Caco-2 (cell line): ENCODE measurements at regions not wholly inside any gene's neighbourhood (a gene's known extent, or its start where the extent isn't known, plus 50 kb on each side); places are given as distances from the start of the nearest gene placed in this dataset.

Source experiments
- BruUV-seq: library from RNA; stranded (reverse); fragments of 400-500 nt; replicated peaks from 2 replicates; lab custom pipeline; 2021; lab: Mats Ljungman, UMichigan
- CTCF ChIA-PET: fragments of 300-600 bp; sonication (Branson Sonifier 250); formaldehyde crosslinking; loops from one replicate; lab custom pipeline; 2022; ENCODE audit warnings: antibody characterized with exemption; lab: Charles Lee
- POLR2A ChIA-PET: fragments of 300-600 bp; sonication (Branson Sonifier 250); formaldehyde crosslinking; loops from one replicate; lab custom pipeline; 2022; ENCODE audit warnings: antibody characterized with exemption; lab: Charles Lee
- DNase-seq, 2 experiments: peaks; one replicate each; pipeline versions ENCODE4 v3.0.0 to v3.0.0-alpha.2; 2020 to 2022
- H3K27me3 ChIP-seq: replicated peaks from 2 replicates; pipeline ENCODE4 v1.6.0; 2011; ENCODE audit warnings: low read length; ENCODE audit not compliant: control insufficient read depth, insufficient read depth
- H3K36me3 ChIP-seq: 2 replicates; pipeline ENCODE4 v1.5.1; 2011; ENCODE audit warnings: low read length; ENCODE audit not compliant: control insufficient read depth, insufficient read depth
- H3K4me1 ChIP-seq: fragments of 250-450 bp; sonication (Bioruptor Pico); 2 replicates; pipeline ENCODE4 v1.5.1; 2020; ENCODE audit warnings: mild to moderate bottlenecking
- H3K4me3 ChIP-seq: 2 replicates; pipeline ENCODE4 v1.5.1; 2011; ENCODE audit warnings: low read depth, mild to moderate bottlenecking, control low read depth, low read length
- H3K9me3 ChIP-seq: fragments of 250-450 bp; sonication (Bioruptor Pico); 2 replicates; pipeline ENCODE4 v1.5.1; 2020; ENCODE audit warnings: mild to moderate bottlenecking, moderate library complexity
- H3K27ac Mint-ChIP-seq: one replicate; pipeline ENCODE4 v1.8.0; 2022; ENCODE audit warnings: mixed read lengths; ENCODE audit not compliant: unreplicated experiment
- H3K27me3 Mint-ChIP-seq: one replicate; pipeline ENCODE4 v1.8.0; 2022; ENCODE audit warnings: mixed read lengths; ENCODE audit not compliant: insufficient read depth, unreplicated experiment
- H3K36me3 Mint-ChIP-seq: one replicate; pipeline ENCODE4 v1.8.0; 2022; ENCODE audit warnings: mild to moderate bottlenecking, mixed read lengths; ENCODE audit not compliant: insufficient read depth, unreplicated experiment
- H3K4me1 Mint-ChIP-seq: one replicate; pipeline ENCODE4 v1.8.0; 2022; ENCODE audit warnings: low read depth, mixed read lengths; ENCODE audit not compliant: unreplicated experiment
- H3K4me3 Mint-ChIP-seq: one replicate; pipeline ENCODE4 v1.8.0; 2022; ENCODE audit warnings: mild to moderate bottlenecking, moderate library complexity, mixed read lengths; ENCODE audit not compliant: unreplicated experiment
- H3K9me3 Mint-ChIP-seq: one replicate; pipeline ENCODE4 v1.8.0; 2022; ENCODE audit warnings: mixed read lengths; ENCODE audit not compliant: unreplicated experiment
- intact Hi-C: fragments of 100-400 bp; cut with micrococcal nuclease; formaldehyde crosslinking; loops from one replicate; pipeline ENCODE4 v1.10.0; 2022; ENCODE audit not compliant: unreplicated experiment
- TF ChIP-seq, protein P1 (sequence below), 2 experiments: fragments of 200-600 bp in 1 of 2; IDR thresholded peaks; 1 replicate in 1 of 2; 2 replicates in 1 of 2; pipeline versions ENCODE4 v1.5.1 to v1.8.0; 2011 to 2022; ENCODE audit warnings: antibody characterized with exemption in 1 of 2, control low read depth in 1 of 2, inconsistent platforms in 1 of 2, low read depth in 1 of 2, low read length in 1 of 2, mild to moderate bottlenecking in 1 of 2, moderate library complexity in 1 of 2; ENCODE audit not compliant: insufficient read depth in 1 of 2, severe bottlenecking in 1 of 2, unreplicated experiment in 1 of 2

DNA sequence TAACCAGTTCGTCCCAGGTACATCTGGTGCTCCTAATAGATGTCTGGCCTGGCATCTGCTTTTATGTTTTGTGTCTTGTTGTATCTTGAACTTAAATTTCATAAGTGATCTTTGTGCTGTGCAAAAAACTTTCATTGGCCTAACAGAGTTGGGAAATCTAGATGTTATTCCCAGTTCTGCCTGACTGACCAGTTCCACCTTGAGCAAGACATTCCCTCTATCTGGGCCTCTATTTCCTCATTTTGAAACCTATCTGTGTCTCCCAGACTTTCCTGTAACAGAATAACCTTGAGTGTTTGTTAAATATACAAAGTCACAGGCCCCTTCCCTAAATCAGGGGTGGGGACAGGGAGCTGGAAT, 56.6 kb upstream of the EPCAM start:
- Mint-ChIP-seq H3K9me3 (no peaks in the 10 kb centered on the region), H3K4me1 (peaks cover 34% of the 10 kb centered on the region), H3K4me3 (no peak overlapping the region), H3K36me3 (peaks cover 20% of the 10 kb centered on the region), H3K27me3 (no peaks in the 10 kb centered on the region), H3K27ac (peak overlapping the region; percentile 8)
- intact Hi-C loops = loop anchor here (5.0 kb wide), 1 partner anchor 105 kb away; no protein-coding TSS in a partner anchor
- Histone ChIP-seq H3K27me3 (no peaks in the 10 kb centered on the region), H3K36me3 (no peaks in the 10 kb centered on the region), H3K4me3 (no peak overlapping the region), H3K4me1 (peaks cover 62% of the 10 kb centered on the region), H3K9me3 (no peaks in the 10 kb centered on the region)
- ChIA-PET POLR2A (interaction anchor here (0.7 to 1.4 kb wide), 2 partner anchors 30 to 142 kb away, joined by 3 to 4 read pairs; no protein-coding TSS in a partner anchor), CTCF (interaction anchor here (0.8 to 1.4 kb wide), 9 partner anchors 9 to 282 kb away, joined by 3 to 14 read pairs (median 5); no protein-coding TSS in a partner anchor)
- BruUV-seq = no TSS peak
- TF ChIP-seq, protein P1, sequence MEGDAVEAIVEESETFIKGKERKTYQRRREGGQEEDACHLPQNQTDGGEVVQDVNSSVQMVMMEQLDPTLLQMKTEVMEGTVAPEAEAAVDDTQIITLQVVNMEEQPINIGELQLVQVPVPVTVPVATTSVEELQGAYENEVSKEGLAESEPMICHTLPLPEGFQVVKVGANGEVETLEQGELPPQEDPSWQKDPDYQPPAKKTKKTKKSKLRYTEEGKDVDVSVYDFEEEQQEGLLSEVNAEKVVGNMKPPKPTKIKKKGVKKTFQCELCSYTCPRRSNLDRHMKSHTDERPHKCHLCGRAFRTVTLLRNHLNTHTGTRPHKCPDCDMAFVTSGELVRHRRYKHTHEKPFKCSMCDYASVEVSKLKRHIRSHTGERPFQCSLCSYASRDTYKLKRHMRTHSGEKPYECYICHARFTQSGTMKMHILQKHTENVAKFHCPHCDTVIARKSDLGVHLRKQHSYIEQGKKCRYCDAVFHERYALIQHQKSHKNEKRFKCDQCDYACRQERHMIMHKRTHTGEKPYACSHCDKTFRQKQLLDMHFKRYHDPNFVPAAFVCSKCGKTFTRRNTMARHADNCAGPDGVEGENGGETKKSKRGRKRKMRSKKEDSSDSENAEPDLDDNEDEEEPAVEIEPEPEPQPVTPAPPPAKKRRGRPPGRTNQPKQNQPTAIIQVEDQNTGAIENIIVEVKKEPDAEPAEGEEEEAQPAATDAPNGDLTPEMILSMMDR (IDR thresholded peaks at IDR 0.05; ENCODE audit: insufficient read depth in 1 of 2, low read depth in 1 of 2, low read length in 1 of 2, severe bottlenecking in 1 of 2, unreplicated experiment in 1 of 2) = no peak
- DNase-seq = peak in 1 of 2 experiments; percentile 55

DNA sequence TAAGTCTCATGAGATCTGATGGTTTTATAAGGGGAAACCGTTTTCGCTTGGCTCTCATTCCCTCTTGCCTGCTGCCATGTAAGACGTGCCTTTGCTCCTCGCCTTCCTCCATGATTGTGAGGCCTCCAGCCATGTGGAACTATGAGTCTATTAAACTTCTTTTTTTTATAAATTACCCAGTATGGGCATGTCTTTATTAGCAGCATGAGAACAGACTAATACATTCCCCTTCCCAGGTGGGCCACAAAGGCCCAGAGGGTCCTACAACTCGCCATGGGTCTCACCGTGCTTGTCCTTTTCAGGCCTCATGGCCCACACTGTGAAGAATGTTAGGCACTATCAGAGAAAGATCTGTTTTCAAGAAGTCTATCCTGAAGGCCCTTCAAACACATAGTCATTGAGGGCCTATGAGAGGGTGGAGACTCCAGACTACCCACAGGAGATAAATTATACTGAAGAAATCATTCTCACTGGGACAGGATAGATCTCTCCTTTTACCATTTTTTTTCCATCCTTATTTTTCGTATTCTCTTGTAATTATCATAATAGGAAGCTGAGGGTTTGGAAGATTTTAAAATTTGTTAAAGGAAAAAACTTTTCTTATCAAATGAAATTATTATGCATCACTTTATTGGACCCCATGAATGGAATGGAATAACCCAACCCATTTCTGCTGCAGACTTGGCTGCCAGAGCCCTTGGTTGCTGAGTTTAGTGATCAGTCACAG, 57.2 kb upstream of the EPCAM start:
- BruUV-seq = no TSS peak
- Histone ChIP-seq H3K4me1 (peaks cover 66% of the 10 kb centered on the region), H3K9me3 (no peaks in the 10 kb centered on the region), H3K36me3 (no peaks in the 10 kb centered on the region), H3K4me3 (no peak overlapping the region), H3K27me3 (no peaks in the 10 kb centered on the region)
- H3K9me3 Mint-ChIP-seq = no peaks in the 10 kb centered on the region
- no peak for DNase-seq
- intact Hi-C loops = loop anchor here (2.0 to 5.0 kb wide), 2 partner anchors 105 to 233 kb away; no protein-coding TSS in a partner anchor
- peaks cover 34% of the 10 kb centered on the region for H3K4me1 Mint-ChIP-seq
- TF ChIP-seq, protein P1 (IDR thresholded peaks at IDR 0.05; ENCODE audit: insufficient read depth in 1 of 2, low read depth in 1 of 2, low read length in 1 of 2, severe bottlenecking in 1 of 2, unreplicated experiment in 1 of 2) = no peak
- ChIA-PET POLR2A (interaction anchor here (1.4 to 2.5 kb wide), 2 partner anchors 29 to 30 kb away, joined by 4 to 9 read pairs; no protein-coding TSS in a partner anchor), CTCF (interaction anchor here (1.2 kb wide), 1 partner anchor 30 kb away, joined by 9 read pairs; no protein-coding TSS in a partner anchor)
- H3K4me3 Mint-ChIP-seq = no peak overlapping the region
- peaks cover 20% of the 10 kb centered on the region for H3K36me3 Mint-ChIP-seq
- H3K27ac Mint-ChIP-seq = peak overlapping the region; percentile 68
- H3K27me3 Mint-ChIP-seq = no peaks in the 10 kb centered on the region

DNA sequence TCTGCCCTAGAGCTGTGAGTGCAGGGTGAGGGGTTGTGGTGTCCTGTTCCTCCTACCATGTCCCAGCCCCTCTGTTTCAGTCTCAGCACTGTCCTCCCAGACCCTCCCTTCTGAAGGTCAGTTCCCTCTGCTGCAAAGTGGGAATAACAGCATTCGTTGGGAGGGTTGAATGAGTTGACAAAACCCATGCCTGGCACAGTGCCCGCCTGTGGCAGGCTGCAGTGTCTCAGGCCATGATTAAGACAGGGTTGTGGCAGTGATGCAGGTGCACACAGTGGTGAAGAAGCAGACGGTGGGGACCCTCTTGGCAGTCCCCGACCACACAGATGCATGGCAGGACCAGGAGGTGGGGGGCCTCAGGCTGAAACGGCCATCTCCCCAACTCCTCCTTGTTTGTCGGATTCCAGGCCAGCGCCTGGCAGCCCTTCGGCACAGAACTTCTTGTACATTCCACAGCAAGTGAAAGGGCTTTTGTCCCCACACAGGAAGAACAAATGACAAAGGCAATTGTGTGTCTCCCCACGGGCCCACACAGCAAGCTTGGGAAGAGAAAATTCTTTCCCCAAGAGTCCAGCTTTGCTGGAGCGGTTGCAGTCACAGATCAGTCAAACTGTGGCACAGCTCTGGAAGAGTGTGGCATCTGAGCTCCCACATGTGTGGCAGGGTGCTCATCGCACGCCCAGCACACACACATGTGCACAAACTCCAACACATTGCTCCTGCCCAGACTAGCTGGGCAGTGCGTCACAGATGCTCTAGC, 58.1 kb upstream of the EPCAM start:
- BruUV-seq = TSS peak; percentile 77
- peaks cover 34% of the 10 kb centered on the region for H3K4me1 Mint-ChIP-seq
- intact Hi-C loops = loop anchor here (1.0 to 5.0 kb wide), 5 partner anchors 24 to 232 kb away; no protein-coding TSS in a partner anchor
- H3K27me3 Mint-ChIP-seq = no peaks in the 10 kb centered on the region
- H3K4me3 ChIP-seq = no peak overlapping the region
- H3K9me3 ChIP-seq = no peaks in the 10 kb centered on the region
- peak overlapping the region; percentile 98 for H3K27ac Mint-ChIP-seq
- no peaks in the 10 kb centered on the region for H3K9me3 Mint-ChIP-seq
- no peaks in the 10 kb centered on the region for H3K36me3 ChIP-seq
- no peak for DNase-seq
- peaks cover 66% of the 10 kb centered on the region for H3K4me1 ChIP-seq
- ChIA-PET CTCF (interaction anchor here (0.6 to 1.4 kb wide), 4 partner anchors 12 to 77 kb away, joined by 3 to 8 read pairs (median 6); no protein-coding TSS in a partner anchor), POLR2A (interaction anchor here (0.7 to 2.5 kb wide), 4 partner anchors 10 to 139 kb away, joined by 3 to 9 read pairs (median 4); no protein-coding TSS in a partner anchor)
- TF ChIP-seq, protein P1 (IDR thresholded peaks at IDR 0.05; ENCODE audit: insufficient read depth in 1 of 2, low read depth in 1 of 2, low read length in 1 of 2, severe bottlenecking in 1 of 2, unreplicated experiment in 1 of 2) = no peak
- H3K36me3 Mint-ChIP-seq = peaks cover 20% of the 10 kb centered on the region
- no peaks in the 10 kb centered on the region for H3K27me3 ChIP-seq
- peak overlapping the region; percentile 66 for H3K4me3 Mint-ChIP-seq
